Endodermal cell (in vitro differentiated cells): ENCODE measurements at regions not wholly inside any gene's neighbourhood (a gene's known extent, or its start where the extent isn't known, plus 50 kb on each side); places are given as distances from the start of the nearest gene placed in this dataset.

Experiments used
- DNase-seq: peaks from one replicate; pipeline ENCODE4 v3.0.0-alpha.2; 2017
- H3K27ac ChIP-seq: 2 replicates; pipeline ENCODE4 v1.5.1; 2013; ENCODE audit warnings: mild to moderate bottlenecking, low read depth, low read length, moderate library complexity
- H3K27me3 ChIP-seq: 2 replicates; pipeline ENCODE4 v1.6.1; 2013; ENCODE audit warnings: mild to moderate bottlenecking, low read length, moderate library complexity; ENCODE audit not compliant: insufficient read depth, control insufficient read depth, poor library complexity, severe bottlenecking
- H3K36me3 ChIP-seq: 2 replicates; pipeline ENCODE4 v1.7.0; 2013; ENCODE audit warnings: mild to moderate bottlenecking, low read length, moderate library complexity; ENCODE audit not compliant: control insufficient read depth, insufficient read depth
- H3K4me1 ChIP-seq: one replicate; pipeline ENCODE4 v1.7.0; 2013; ENCODE audit warnings: low read length; ENCODE audit not compliant: control insufficient read depth, insufficient read depth
- H3K4me3 ChIP-seq: 2 replicates; pipeline ENCODE4 v1.5.1; 2013; ENCODE audit warnings: mild to moderate bottlenecking, low read length, moderate library complexity
- H3K9ac ChIP-seq: 2 replicates; pipeline ENCODE4 v1.6.1; 2013; ENCODE audit warnings: mild to moderate bottlenecking, low read length, moderate library complexity; ENCODE audit not compliant: poor library complexity, severe bottlenecking; ENCODE audit errors: extremely low read depth
- H3K9me3 ChIP-seq: 2 replicates; pipeline ENCODE4 v1.6.1; 2013; ENCODE audit warnings: mild to moderate bottlenecking, low read length, moderate library complexity; ENCODE audit not compliant: control insufficient read depth
- H3K27ac Mint-ChIP-seq: 2 replicates; pipeline ENCODE4 v1.8.0; 2020; ENCODE audit warnings: mixed read lengths
- H3K27me3 Mint-ChIP-seq: 2 replicates; pipeline ENCODE4 v1.8.0; 2021; ENCODE audit warnings: mild to moderate bottlenecking, mixed read lengths; ENCODE audit not compliant: insufficient read depth
- H3K36me3 Mint-ChIP-seq: 2 replicates; pipeline ENCODE4 v1.8.0; 2020; ENCODE audit warnings: low read depth, mixed read lengths
- H3K4me1 Mint-ChIP-seq: 2 replicates; pipeline ENCODE4 v1.8.0; 2020; ENCODE audit warnings: mixed read lengths
- H3K4me3 Mint-ChIP-seq: 2 replicates; pipeline ENCODE4 v1.8.0; 2020; ENCODE audit warnings: mild to moderate bottlenecking, moderate library complexity, mixed read lengths
- H3K9me3 Mint-ChIP-seq: 2 replicates; pipeline ENCODE4 v1.8.0; 2020; ENCODE audit warnings: mild to moderate bottlenecking, mixed read lengths
- WGBS, 2 experiments: methylation state at CpG; one replicate each; pipeline versions ENCODE4 v1.1.5 to v1.1.7; 2013; ENCODE audit warnings: missing lambda C conversion rate in 2 of 2, mixed read lengths in 1 of 2; ENCODE audit not compliant: insufficient coverage in 1 of 2, insufficient read length in 1 of 2; 5-methylcytosine and 5-hydroxymethylcytosine counted together
- TF ChIP-seq, protein P1 (sequence below): fragments of 200-600 bp; sonication (generic); conservative IDR thresholded peaks from 2 replicates; pipeline ENCODE4 v1.5.0; 2021; ENCODE audit warnings: antibody characterized with exemption, mild to moderate bottlenecking

- Histone ChIP-seq H3K4me1 (no peaks in the 10 kb centered on the region), H3K36me3 (no peaks in the 10 kb centered on the region), H3K27me3 (no peaks in the 10 kb centered on the region), H3K27ac (no peak overlapping the region), H3K9me3 (no peaks in the 10 kb centered on the region), H3K9ac (no peak overlapping the region), H3K4me3 (no peak overlapping the region)
- H3K9me3 Mint-ChIP-seq: no peaks in the 10 kb centered on the region
- H3K4me3 Mint-ChIP-seq: no peak overlapping the region
- 88 to 97% methylated on average over 2 to 3 of the region's 3 CpGs for WGBS, 2 experiments
- TF ChIP-seq, protein P1, sequence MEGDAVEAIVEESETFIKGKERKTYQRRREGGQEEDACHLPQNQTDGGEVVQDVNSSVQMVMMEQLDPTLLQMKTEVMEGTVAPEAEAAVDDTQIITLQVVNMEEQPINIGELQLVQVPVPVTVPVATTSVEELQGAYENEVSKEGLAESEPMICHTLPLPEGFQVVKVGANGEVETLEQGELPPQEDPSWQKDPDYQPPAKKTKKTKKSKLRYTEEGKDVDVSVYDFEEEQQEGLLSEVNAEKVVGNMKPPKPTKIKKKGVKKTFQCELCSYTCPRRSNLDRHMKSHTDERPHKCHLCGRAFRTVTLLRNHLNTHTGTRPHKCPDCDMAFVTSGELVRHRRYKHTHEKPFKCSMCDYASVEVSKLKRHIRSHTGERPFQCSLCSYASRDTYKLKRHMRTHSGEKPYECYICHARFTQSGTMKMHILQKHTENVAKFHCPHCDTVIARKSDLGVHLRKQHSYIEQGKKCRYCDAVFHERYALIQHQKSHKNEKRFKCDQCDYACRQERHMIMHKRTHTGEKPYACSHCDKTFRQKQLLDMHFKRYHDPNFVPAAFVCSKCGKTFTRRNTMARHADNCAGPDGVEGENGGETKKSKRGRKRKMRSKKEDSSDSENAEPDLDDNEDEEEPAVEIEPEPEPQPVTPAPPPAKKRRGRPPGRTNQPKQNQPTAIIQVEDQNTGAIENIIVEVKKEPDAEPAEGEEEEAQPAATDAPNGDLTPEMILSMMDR: no peak
- no peaks in the 10 kb centered on the region for H3K27me3 Mint-ChIP-seq
- peaks cover 4% of the 10 kb centered on the region for H3K4me1 Mint-ChIP-seq
- H3K36me3 Mint-ChIP-seq: no peaks in the 10 kb centered on the region
- DNase-seq: no peak
- H3K27ac Mint-ChIP-seq: no peak overlapping the region
Measured at GRCh38 chr3:28651159-28651558, 302.5 kb upstream of the AZI2 start.

GRCh38 chr3:28664123-28664522 lies 315.5 kb upstream of the AZI2 start:
- H3K4me1 Mint-ChIP-seq: peaks cover 2% of the 10 kb centered on the region
- no peak overlapping the region for H3K4me3 Mint-ChIP-seq
- no peaks in the 10 kb centered on the region for H3K9me3 ChIP-seq
- H3K27me3 ChIP-seq: no peaks in the 10 kb centered on the region
- 91 to 92% methylated on average over 3 to 5 of the region's 5 CpGs for WGBS, 2 experiments
- H3K9ac ChIP-seq: no peak overlapping the region
- no peak overlapping the region for H3K4me3 ChIP-seq
- H3K27me3 Mint-ChIP-seq: no peaks in the 10 kb centered on the region
- no peaks in the 10 kb centered on the region for H3K4me1 ChIP-seq
- H3K9me3 Mint-ChIP-seq: no peaks in the 10 kb centered on the region
- no peak overlapping the region for H3K27ac Mint-ChIP-seq
- DNase-seq: no peak
- TF ChIP-seq, protein P1: no peak
- H3K36me3 ChIP-seq: no peaks in the 10 kb centered on the region
- no peak overlapping the region for H3K27ac ChIP-seq
- H3K36me3 Mint-ChIP-seq: no peaks in the 10 kb centered on the region

- Histone ChIP-seq H3K9ac (no peak overlapping the region), H3K36me3 (no peaks in the 10 kb centered on the region), H3K4me1 (no peaks in the 10 kb centered on the region), H3K27ac (no peak overlapping the region), H3K9me3 (no peaks in the 10 kb centered on the region), H3K4me3 (no peak overlapping the region), H3K27me3 (no peaks in the 10 kb centered on the region)
- 65 to 66% methylated on average over 5 of the region's 5 CpGs for WGBS, 2 experiments
- peaks cover 2% of the 10 kb centered on the region for H3K4me1 Mint-ChIP-seq
- no peaks in the 10 kb centered on the region for H3K9me3 Mint-ChIP-seq
- H3K27me3 Mint-ChIP-seq: no peaks in the 10 kb centered on the region
- no peak overlapping the region for H3K4me3 Mint-ChIP-seq
- no peaks in the 10 kb centered on the region for H3K36me3 Mint-ChIP-seq
- TF ChIP-seq, protein P1: peak; percentile 87
- no peak overlapping the region for H3K27ac Mint-ChIP-seq
- peak; percentile 94 for DNase-seq
Measured at GRCh38 chr3:28667646-28668621, 319.3 kb upstream of the AZI2 start.
